ENCODE measurements at regions not wholly inside any gene's neighbourhood (a gene's known extent, or its start where the extent isn't known, plus 50 kb on each side); places are given as distances from the start of the nearest gene placed in this dataset.

- TF ChIP-seq EZH2 (IDR thresholded peaks at IDR 0.05; ENCODE audit: borderline replicate concordance, low read length) (no peak), CTCF (IDR thresholded peaks at IDR 0.05; ENCODE audit: low read length) (no peak)
These were observed 282.0 kb upstream of the VEPH1 start for GRCh38 chr3:157785102-157785826.
